ENCODE measurements at regions not wholly inside any gene's neighbourhood (a gene's known extent, or its start where the extent isn't known, plus 50 kb on each side); places are given as distances from the start of the nearest gene placed in this dataset.

DNA sequence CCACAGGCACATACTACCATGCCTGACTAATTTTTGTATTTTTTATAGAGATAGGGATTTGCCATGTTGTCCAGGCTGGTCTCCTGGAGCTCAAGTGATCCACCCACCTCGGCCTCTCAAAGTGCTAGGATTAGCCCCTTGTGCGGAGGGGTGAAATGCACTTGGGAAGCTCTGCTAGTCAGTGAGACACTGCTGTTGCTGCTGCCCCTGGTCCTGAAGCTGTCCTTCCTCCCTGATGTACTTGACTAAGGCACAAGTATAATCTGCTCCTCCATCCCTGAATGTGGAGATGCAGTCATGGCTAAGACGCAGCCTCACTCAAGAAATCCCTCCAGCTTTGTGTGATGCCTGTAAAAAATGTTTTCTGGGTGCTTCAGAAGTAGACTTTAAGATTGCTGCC is 124.5 kb downstream of the KCTD15 start:
- TF ChIP-seq CTCF (IDR thresholded peaks at IDR 0.05) (no peak), POLR2A (IDR thresholded peaks at IDR 0.05) (no peak)
